HG02610 (cell line): ENCODE measurements at regions not wholly inside any gene's neighbourhood (a gene's known extent, or its start where the extent isn't known, plus 50 kb on each side); places are given as distances from the start of the nearest gene placed in this dataset.

Experiments
- ATAC-seq: cut with Tn5 transposase; IDR thresholded peaks from one replicate; pipeline ENCODE4 v1.9.1; 2021; ENCODE audit warnings: mild to moderate bottlenecking, moderate library complexity; ENCODE audit not compliant: unreplicated experiment

GRCh38 chr22:46052801-46053562, 76.0 kb upstream of the WNT7B start:
- no peak for ATAC-seq

- ATAC-seq, result no peak
Measured at GRCh38 chr22:46053563-46054090, 76.7 kb upstream of the WNT7B start.

GRCh38 chr22:46054091-46055073, 77.4 kb upstream of the WNT7B start:
- ATAC-seq, result no peak

GRCh38 chr22:46055181-46055875, 78.4 kb upstream of the WNT7B start:
- ATAC-seq, result no peak

- no peak for ATAC-seq
Measured at GRCh38 chr22:46055911-46056545, 79.1 kb upstream of the WNT7B start.

GRCh38 chr22:46056546-46057245, 79.7 kb upstream of the WNT7B start:
- no peak for ATAC-seq

GRCh38 chr22:46057246-46058090, 80.5 kb upstream of the WNT7B start:
- ATAC-seq, result no peak

- ATAC-seq, result peak; percentile 75
Measured at GRCh38 chr22:46058091-46058420, 81.1 kb upstream of the WNT7B start.

- ATAC-seq, result no peak
Measured at GRCh38 chr22:46058591-46059519, 81.9 kb upstream of the WNT7B start.

GRCh38 chr22:46060292-46061123, 83.5 kb upstream of the WNT7B start:
- no peak for ATAC-seq

GRCh38 chr22:46061124-46061500, 84.2 kb upstream of the WNT7B start:
- ATAC-seq, result no peak

GRCh38 chr22:46061501-46062231, 84.7 kb upstream of the WNT7B start:
- no peak for ATAC-seq

GRCh38 chr22:46062232-46062615, 85.3 kb upstream of the WNT7B start:
- no peak for ATAC-seq

GRCh38 chr22:46062971-46063631, 86.1 kb upstream of the WNT7B start:
- ATAC-seq, result no peak

GRCh38 chr22:46063846-46064227, 86.5 kb upstream of the PPARA start:
- ATAC-seq, result no peak
